AG04449 (cell line): ENCODE measurements at regions not wholly inside any gene's neighbourhood (a gene's known extent, or its start where the extent isn't known, plus 50 kb on each side); places are given as distances from the start of the nearest gene placed in this dataset.

Experiments used
- CTCF ChIA-PET: fragments of 350-600 bp; formaldehyde crosslinking; extraction: SDS; loops from one replicate; lab custom pipeline; 2021; ENCODE audit warnings: antibody characterized with exemption; lab: Yijun Ruan, JAX
- POLR2A ChIA-PET: fragments of 400-600, 350-600 bp; formaldehyde crosslinking; extraction: SDS; loops from one replicate; lab custom pipeline; 2020; ENCODE audit warnings: antibody characterized with exemption, inconsistent platforms; lab: Yijun Ruan, JAX
- DNase-seq: peaks from one replicate; pipeline ENCODE4 v3.0.0-alpha.2; 2010; ENCODE audit warnings: low read depth, low spot score
- H3K4me3 ChIP-seq: 2 replicates; pipeline ENCODE4 v1.5.1; 2011; ENCODE audit warnings: low read depth, mild to moderate bottlenecking, control low read depth, low read length
- CTCF ChIP-seq: IDR thresholded peaks from one replicate; pipeline ENCODE4 v1.5.1; 2011; ENCODE audit warnings: mild to moderate bottlenecking, moderate library complexity, low read length, control low read depth, inconsistent platforms; ENCODE audit not compliant: insufficient read depth; ENCODE audit errors: missing control alignments

GRCh38 chr1:229058111-229058561, 212.8 kb upstream of the RAB4A start:
- CTCF ChIA-PET = no interaction called here
- no peak for TF ChIP-seq CTCF

GRCh38 chr1:229058729-229059128, 212.2 kb upstream of the RAB4A start:
- H3K4me3 ChIP-seq = no peak overlapping the region
- POLR2A ChIA-PET = no interaction called here
- CTCF ChIA-PET = no interaction called here
- TF ChIP-seq CTCF = no peak
- no peak for DNase-seq

More at GRCh38 chr1:229058111-229058561, 212.8 kb upstream of the RAB4A start:
- DNase-seq = no peak
- POLR2A ChIA-PET = no interaction called here
- H3K4me3 ChIP-seq = no peak overlapping the region

- no peak for DNase-seq
- ChIA-PET CTCF (no interaction called here), POLR2A (no interaction called here)
- no peak overlapping the region for H3K4me3 ChIP-seq
- TF ChIP-seq CTCF = no peak
Observed at GRCh38 chr1:229059671-229060539, 211.0 kb upstream of the RAB4A start.

GRCh38 chr1:229062135-229062534, 208.8 kb upstream of the RAB4A start:
- H3K4me3 ChIP-seq = no peak overlapping the region
- ChIA-PET POLR2A (no interaction called here), CTCF (no interaction called here)
- DNase-seq = no peak
- no peak for TF ChIP-seq CTCF

- ChIA-PET CTCF (no interaction called here), POLR2A (no interaction called here)
- DNase-seq = no peak
- no peak overlapping the region for H3K4me3 ChIP-seq
- no peak for TF ChIP-seq CTCF
Observed at GRCh38 chr1:229063154-229063773, 207.6 kb upstream of the RAB4A start.

GRCh38 chr1:229064320-229065168, 206.4 kb upstream of the RAB4A start:
- CTCF ChIA-PET = no interaction called here
- POLR2A ChIA-PET = no interaction called here
- DNase-seq = no peak
- no peak overlapping the region for H3K4me3 ChIP-seq
- no peak for TF ChIP-seq CTCF
